ENCODE measurements at regions not wholly inside any gene's neighbourhood (a gene's known extent, or its start where the extent isn't known, plus 50 kb on each side); places are given as distances from the start of the nearest gene placed in this dataset.

DNA sequence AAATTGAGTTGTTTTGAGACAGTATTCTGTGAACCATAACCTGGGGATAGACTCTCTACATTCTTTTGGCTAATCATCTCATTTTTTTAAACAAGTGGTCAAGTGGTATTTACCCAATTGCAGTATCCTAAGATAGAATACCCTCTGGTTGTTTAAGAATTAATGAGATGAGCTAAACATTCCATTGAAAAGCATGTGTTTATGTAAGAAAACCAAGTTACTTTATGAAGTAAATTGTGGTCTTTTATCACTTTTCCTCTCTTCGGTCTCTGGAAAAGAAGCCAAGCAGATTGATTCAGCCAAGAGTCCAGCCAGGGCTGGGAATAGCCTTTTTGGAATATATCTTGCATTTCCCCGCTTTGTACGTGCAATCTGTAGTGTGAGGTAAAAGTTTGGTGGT, 185.7 kb upstream of the TOPAZ1 start:
- DNase-seq (ENCODE audit: low read depth in 2 of 2), result no peak

DNA sequence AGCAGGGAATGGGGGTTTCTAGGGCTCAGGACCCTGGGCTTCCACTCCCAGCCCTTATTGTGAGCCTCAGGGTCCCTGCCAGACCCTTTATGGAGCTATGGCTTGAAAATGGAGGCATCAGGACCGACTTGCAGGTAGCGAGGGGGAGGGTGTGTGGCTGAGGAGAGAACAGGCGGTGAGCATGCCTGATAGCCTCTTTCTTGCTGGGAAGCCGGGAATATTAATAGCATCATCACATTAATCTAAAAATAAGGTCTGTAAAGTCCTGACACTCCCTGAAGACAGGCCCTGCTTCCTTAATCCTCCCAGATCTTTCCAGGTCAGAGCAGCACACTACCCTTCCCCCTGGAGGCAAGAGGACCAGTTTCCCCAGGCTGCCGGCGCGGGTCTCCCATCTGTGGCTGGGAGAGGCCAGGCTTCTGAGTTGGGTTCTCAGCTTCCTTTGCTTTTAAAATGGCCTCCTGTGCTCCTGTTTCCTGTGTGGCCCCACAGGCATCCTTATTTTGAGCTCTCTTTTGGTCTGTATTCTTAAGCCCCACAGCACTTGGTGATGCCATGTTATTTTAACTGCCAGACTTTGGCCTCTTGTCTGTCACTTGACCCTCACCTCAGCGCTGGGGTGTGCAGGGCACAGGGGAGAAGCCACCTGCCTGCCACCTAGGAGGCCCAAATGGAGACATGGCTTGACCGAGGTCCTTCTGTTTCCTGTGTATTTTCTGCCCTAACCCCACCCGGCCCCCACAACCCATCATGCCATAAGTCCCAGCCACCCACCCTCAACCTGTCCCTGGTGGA, 185.0 kb upstream of the TOPAZ1 start:
- no peak for DNase-seq (ENCODE audit: low read depth in 2 of 2)

DNA sequence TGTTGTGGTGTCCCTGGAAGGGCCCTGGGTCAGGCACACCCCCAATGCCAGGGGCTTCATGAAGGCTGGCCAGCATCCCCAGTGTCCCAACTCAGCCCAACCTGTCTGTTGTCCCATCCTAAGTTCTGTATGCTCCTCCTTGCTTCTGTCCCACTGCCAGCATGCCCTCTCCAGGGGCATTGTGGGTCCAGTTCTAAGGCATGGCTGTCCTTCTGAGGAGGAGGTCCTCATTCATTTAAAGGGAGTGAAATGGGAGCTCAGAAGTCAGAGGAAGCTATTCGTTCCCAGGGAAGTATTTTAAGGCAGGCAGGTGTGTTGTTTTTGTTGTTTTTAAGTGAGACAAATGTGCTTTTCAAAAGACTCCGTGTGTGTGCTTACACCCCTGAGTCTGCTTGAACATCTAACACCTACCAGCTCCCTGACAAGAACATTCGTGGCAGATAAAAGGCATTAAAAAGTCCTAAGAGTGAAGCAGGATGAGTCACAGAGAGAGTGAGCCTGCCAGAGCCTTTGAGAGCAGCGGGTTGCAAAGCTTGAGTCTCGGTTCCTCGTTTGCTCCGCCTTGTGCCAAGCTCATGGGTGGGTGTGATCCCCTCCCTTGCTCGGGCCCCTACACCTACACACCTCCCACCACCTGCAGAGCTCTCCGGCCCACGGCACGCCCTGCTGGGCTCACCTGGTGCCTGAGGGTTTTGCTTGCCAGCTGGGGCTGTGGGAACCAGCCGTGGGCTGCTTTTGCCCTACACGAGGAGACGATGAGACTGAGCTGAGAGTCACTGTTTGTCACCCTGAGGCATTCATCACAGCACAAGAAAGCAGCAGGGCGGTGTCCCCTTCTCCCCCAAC, 183.4 kb upstream of the TOPAZ1 start:
- peak; percentile 6 to 15 for DNase-seq (ENCODE audit: low read depth in 2 of 2)

DNA sequence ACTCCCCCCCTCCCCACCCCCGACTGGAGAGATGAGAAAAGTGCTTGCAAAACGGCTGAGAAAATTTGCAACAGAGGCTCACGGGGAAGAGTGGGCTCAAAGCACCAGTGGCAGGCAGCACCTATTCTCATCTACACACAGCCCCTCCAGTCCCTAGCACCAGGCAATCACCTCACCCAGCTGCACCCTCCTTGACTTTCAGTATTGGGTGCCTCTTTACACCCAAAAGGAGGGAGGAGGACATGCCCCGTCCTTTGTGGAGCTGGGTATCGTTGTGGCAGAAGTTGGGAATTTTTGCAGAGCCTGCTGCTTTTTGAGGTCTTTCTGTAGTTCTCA, 182.8 kb upstream of the TOPAZ1 start:
- DNase-seq (ENCODE audit: low read depth in 2 of 2), result no peak

DNA sequence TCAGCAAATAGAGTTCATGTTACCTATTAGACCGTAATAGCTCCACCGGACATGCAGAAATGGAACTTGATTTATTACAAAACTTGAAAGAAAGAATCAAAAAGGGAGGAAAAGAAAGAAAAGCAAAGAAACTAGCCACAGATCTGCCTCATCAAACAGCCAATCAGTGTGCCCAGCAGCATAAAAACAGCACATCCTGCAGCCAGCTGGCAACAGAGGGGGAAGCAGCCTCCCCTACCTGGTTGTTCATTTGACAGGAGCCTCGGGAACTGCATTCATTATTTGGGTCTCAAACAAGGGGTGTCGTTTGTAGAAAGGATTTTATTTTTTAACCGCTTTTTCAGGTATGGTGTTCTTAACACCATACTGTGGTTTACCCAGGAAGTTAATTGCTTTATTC, 181.5 kb upstream of the TOPAZ1 start:
- DNase-seq (ENCODE audit: low read depth in 2 of 2), result no peak

DNA sequence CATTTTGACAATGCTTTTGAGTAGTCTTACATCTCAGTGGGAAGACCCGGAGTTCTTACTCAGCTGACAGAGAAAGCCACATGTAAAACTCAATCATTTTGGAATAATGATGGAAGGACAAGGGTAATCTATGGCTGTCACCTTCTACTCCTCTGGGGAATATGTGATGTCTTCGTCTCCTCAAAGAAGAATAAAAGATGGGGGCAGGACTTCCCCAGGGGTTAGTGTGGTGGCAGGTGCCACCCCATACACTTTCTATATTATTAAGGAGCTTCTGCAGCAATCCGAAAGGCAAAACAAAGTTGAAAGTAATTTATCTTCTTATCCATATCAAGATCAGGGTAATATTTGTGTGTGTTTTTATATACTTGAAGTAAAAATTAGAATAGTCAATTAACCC, 180.4 kb upstream of the TOPAZ1 start:
- no peak for DNase-seq (ENCODE audit: low read depth in 2 of 2)

DNA sequence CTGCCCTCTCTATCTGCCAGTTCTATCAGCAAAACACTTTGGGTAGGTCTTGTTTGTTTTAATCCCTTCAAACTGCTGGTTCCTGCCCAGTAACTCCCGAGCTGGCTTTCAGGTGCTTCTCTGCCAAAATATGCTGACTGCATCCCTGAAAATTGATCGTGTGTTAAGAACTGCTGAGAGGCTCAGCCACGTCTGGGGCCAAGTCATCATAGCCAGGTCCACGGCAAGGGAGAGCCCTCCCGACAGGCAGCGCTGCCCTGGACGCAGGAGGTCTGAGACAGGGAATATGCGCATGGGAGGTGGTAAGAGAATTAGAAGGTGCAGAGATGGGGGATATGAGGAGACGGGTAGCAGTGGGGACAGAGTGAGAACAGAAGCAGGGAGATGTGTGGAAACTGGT, 179.7 kb upstream of the TOPAZ1 start:
- no peak for DNase-seq (ENCODE audit: low read depth in 2 of 2)

DNA sequence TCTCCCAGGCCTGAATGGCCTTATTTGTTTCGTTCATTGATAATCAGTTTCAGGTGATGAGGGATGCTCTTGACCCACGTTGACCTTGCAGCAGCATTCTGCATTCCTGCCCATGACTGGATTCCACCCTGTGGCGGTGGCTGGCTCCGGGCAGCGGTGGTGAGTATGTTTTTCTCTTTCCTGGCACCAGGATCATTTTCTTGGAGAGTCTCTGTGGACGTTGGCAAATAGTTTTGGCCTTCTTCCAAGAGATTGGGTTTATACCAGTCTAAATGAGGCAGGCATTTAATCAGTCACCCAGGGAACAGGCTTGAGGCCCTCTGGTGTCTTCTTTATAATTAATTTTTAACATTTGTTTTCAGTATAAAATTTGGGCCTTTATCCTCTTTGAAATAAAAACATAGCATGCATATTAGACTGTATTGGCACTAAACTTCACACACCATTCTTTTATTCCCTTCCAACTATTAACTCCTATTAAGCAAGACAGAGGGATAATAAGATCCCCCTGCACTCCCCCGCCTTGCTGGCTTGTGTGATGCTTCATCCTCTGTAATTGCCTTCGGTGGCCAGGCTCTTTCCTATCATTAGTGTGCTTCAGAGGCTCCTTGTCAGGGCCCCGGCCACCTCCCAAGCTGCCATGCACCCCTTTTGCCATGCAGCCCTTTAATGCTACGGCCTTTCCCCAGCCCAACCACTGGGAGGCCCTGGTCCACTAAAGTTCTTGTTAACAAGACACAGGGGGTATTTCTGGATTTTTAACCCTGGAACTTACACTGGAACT, 176.2 kb upstream of the TOPAZ1 start:
- DNase-seq (ENCODE audit: low read depth in 2 of 2), result no peak

DNA sequence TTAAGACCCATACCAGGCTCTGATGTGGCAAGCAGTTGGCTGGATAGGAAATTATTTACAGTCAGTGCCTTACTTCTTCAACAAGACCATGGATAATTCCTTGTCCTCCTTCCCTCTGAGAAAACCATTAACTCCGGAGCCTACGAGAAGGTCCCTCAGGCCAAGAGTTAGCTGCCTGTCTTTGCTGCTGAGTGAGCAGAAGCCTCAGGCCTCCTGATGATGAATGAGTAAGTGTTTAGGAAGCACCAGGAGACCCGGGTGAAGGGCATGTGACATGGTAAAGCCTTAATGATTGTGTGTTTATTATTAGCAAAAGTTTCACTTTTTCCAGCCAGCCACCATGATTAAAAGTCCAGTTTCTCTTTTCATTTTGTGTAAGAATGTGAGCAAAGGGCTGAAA, 174.9 kb upstream of the TOPAZ1 start:
- DNase-seq (ENCODE audit: low read depth in 2 of 2), result no peak

DNA sequence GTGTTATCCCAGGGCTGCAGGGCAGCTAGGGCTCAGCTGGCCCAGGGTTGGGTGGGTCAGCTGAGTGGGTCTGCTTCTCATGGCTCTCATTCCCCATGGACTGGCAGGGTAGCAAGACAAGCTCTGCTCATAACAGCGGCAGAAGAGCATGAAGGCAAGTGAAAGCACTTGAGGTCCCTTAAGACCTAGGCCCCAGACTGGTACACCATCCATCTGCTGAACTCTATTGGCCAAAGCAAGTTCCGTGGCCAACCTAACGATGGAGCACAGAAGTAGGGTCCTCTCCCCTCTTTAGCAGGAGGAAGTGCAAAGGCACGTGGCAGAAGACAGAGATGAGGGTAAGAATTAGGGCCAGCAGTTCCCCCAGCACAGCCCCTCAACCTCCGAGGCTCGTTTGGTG, 174.3 kb upstream of the TOPAZ1 start:
- DNase-seq (ENCODE audit: low read depth in 2 of 2), result no peak

DNA sequence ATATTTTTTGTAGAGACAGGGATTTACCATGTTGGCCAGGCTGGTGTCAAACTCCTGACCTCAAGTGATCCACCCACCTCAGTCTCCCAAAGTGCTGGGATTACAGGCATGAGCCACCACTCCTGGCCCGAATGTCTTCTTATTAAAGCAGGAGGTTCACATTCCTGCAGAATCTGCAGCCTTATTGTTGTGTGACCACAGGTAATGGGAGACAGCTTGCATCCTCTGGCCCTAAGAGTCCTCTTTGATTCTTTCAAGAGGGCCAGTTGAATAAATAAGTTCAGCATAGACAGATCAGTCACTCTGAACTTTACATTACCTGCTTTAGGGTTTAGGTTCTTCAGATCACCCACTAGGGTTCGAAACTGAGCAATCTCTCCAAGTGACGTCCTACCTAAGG, 172.9 kb upstream of the TOPAZ1 start:
- no peak for DNase-seq (ENCODE audit: low read depth in 2 of 2)

DNA sequence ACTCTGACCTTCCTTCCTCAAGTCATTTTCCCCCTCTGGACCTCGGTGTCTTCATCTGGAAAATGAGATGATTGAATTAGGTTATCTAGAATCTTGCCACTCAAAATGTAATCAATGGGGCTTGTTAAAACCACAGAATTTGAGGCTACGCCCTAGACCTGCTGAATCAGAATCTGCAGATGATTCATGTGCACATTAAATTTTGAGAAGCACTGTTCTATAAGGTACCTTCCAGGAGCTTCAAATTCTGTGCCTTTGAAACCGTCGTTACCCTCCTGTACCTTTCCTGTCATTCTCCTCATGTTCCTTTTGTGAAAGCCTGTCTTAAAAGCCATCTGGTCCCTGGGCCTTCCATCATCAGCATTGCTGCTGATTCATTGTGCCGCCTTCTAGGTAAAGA, 172.4 kb upstream of the TOPAZ1 start:
- no peak for DNase-seq (ENCODE audit: low read depth in 2 of 2)

DNA sequence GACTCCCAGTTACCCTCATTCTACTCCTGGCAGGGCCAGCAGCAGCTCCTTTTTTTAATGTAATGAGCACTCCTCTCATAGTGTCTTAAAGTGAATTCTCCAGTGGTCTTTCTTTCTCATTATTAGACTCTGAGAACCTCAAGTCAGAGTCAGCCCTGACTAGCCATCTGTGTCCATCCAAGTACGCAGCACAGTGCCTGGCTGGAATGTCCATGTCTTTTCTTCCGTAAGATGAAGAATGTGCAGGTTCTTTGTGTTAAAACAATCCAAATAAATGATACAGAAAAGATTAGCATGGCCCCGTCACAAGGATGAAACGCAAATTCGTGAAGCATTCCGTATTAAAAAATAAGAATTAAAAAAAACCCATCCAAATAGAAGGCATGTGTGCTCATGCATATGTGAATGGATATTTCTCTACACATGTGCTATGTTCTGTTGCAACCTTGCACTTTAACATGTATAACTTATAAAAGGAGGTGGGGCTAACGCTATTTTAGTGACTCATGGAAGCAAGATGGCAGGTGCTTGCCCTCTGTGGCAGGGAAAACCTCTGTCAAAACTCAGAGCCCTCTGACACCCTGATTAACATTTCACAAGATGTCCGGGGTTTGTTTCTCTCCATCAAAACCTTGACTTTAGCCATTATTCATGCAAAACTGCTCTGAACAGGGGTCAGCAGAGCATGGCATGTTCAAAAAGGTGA, 170.7 kb upstream of the TOPAZ1 start:
- no peak for DNase-seq (ENCODE audit: low read depth in 2 of 2)

DNA sequence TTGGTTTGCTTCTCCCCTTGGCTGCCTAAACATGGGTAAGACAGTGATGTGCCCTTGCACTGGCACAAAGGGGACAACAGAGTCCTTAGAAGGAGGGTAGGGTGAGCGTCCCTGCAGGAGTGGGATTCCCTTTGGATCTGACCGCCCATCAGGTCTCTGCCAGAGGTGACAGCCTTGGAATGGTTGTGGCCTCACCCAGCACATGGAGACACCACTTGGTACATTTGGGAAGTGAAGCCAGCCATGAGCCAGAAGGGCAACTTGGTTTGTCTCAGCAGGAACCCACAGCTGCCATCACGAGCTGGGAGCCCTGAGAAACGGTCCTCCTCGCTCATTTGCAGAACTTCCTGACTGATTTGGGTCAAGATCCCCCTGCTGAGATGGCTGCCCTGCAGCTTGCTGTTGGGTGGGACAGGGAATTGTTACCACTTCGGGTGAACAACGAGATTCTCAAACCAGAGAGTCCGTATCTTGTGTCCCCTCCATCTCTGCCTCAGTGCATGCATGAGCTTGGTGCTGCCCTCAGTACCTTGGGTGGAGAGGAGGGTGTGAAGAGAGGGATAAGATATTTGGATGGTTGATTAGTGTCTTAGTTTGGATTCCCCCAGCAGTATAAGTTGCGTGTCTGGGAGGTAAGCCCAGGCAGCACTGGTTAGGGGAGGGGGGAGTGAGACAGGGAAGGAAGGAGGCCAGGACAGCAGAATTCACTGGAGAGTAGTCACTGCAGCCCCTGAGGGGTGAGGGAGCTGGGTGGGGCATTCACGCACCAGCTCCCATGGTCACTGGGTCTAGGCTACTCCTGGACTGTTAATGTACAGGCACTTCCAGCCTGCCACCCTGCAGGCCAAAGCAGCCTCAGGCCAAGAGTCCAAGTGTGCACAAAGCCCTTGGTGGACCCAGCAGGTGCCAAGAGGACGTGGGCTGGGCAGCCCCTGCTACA, 168.8 kb upstream of the TOPAZ1 start:
- no peak for DNase-seq (ENCODE audit: low read depth in 2 of 2)

DNA sequence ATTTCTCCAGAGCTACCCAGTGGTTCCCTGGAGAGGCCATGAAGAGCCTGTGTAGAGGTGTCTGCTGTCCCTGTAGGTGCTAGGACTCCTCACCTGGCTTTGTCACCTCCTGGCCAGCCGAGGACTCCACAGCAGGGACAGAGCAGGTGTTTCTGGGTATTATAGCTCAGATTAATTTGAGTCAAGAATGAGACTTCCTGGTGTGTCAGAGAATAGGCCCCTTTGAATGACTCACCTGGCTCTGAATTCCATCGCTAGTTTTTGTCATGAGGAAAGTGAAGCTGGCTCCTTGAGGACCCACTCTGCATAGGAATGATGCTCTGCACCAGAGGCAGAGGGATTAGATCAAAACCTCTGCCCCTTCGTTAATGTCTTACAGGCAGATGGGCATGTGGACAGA, 167.5 kb upstream of the TOPAZ1 start:
- DNase-seq (ENCODE audit: low read depth in 2 of 2), result no peak

DNA sequence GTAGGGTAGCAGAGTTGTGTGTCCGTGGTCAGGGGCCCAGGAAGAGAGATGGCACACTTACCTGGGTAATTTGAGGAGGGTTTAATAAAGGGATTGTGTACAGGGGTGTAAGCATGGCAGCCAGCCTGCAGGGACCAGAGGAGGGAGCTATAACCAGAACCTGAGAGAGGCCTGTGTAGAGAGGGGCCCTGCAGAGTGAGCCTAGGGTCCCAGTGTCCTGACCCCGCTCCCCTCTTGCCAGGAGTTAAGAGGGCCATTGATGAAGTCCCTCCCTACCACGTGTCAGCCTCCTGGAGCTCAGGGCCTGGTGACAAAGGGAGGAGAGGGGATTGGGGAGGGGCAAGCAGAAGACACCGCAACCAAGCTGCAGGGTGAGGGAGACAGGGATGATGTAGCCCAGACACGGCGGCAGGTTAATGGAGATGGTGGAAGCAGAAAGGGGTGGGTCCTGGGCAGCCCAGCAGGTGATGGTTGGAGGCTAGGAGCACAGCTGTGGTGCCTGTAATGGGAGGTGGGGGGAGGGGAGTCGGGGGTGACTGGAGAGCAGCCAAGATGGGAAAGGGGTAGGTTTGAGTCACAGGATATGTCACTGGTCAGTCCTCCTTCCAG, 165.4 kb upstream of the TOPAZ1 start:
- DNase-seq (ENCODE audit: low read depth in 2 of 2), result no peak

DNA sequence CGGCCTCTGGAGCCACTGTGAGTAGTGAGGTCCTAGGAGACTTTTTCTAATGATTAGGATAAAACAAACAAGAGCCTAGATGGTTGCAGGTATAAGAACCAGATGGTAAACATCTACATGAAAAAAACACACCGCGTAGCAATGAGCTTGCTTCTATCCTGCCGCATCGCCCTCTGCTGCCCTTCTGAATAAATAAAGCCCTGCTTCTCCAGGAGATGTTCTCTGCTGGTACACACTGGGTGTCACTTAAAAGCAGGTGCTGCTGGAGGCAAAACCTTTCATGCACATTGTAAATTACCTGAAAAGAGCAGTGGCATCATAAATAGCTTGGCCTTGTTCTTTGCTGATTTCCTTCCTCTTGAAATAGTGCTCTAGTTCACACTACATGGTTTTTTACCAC, 164.4 kb upstream of the TOPAZ1 start:
- DNase-seq (ENCODE audit: low read depth in 2 of 2), result no peak

DNA sequence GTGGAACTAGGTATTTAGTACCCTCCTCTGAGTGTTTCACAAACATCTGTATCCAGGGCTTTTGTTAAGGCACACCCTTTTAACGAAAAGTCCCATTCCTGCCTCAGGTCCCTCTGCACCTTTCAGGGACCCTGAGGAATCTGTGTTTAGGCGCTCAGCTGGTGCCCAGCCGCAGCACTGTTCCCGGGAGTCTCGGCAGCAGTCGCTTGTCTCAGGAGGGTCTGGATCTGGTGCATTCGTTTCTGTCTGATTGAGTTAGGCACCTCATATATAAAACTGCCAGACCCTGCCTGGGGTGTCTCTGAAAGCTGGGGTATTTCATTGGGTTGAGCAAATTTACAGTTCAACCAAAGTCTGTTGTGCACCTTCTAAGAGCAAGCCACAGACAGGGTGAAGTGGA, 162.8 kb upstream of the TOPAZ1 start:
- DNase-seq (ENCODE audit: low read depth in 2 of 2), result no peak

DNA sequence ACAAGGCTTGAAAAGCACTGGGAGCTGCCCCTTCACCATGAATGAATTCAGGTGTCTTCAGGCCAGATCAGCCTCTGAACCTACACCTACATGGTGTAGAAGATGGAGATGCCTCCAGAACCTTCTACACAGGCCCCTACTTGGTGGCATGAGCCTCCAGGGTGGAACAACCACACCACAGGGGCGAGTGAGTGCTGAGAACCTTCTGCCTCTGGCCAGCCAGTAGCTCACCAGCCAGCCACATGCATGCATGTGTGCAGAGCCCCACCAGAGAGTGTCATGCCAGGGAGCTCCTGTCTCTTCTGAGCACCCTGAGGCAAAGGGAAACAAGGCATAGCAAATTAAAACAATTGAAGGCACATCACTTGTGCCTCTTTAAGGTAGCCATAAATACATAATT, 161.8 kb upstream of the TOPAZ1 start:
- no peak for DNase-seq (ENCODE audit: low read depth in 2 of 2)

DNA sequence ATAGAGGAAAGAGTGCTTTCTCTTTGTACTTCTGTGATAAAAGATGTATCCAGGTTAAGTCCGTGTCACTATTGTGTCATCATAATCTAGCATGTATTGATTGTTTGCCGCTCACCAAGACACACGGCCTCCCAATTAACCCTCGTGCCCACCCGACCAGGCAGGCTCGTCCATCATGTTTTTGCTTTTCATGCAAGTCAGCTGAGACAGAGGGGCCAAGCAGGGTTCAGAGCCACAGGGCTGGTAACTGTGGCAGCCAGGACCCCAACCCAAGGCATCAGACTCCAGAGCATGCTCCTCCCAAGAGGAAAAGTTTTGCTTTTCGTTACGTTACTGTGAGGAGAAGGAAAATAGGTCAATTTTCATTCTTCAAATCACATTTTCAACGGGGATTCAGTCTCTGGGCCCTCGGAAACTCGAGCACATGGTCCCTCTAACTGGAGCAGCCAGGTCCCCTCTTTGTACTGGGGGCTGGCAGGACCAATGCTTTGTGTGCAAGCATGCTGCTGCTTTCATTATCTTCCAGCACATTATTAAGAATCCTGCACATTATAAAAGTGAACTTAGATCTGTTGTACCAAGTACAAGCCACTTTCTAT, 161.1 kb upstream of the TOPAZ1 start:
- DNase-seq (ENCODE audit: low read depth in 2 of 2), result no peak
